G401 (cell line): ENCODE measurements at regions not wholly inside any gene's neighbourhood (a gene's known extent, or its start where the extent isn't known, plus 50 kb on each side); places are given as distances from the start of the nearest gene placed in this dataset.
"Not testable (repeated sequence)": the region's sequence is repeated elsewhere in the genome, so short reads cannot be mapped to it uniquely, and the experiment has no call there.

Source experiments
- DNase-seq: peaks from one replicate; pipeline ENCODE4 v3.0.0-alpha.2; 2015; ENCODE audit warnings: low spot score
- in situ Hi-C: cut with HindIII; loops from 2 replicates; pipeline ENCODE4 v1.10.0; 2016; ENCODE audit warnings: low sequenced_read_pairs, mixed read lengths

GRCh38 chr11:91639359-91639758 is 585.3 kb upstream of the FAT3 start:
- no peak for DNase-seq
- in situ Hi-C loops, result no loop called here

GRCh38 chr11:91630916-91631673 is 593.5 kb upstream of the FAT3 start:
- DNase-seq, result no peak

GRCh38 chr11:91625495-91625894 is 599.1 kb upstream of the FAT3 start:
- no peak for DNase-seq
- in situ Hi-C loops, result no loop called here

More at GRCh38 chr11:91630916-91631673, 593.5 kb upstream of the FAT3 start:
- in situ Hi-C loops, result no loop called here

GRCh38 chr11:91624021-91624420 is 600.6 kb upstream of the FAT3 start:
- DNase-seq, result no peak
- in situ Hi-C loops, result no loop called here

- in situ Hi-C loops, result no loop called here
- DNase-seq, result no peak
Measured at GRCh38 chr11:91608677-91609076, 615.9 kb upstream of the FAT3 start.

- in situ Hi-C loops, result no loop called here
- DNase-seq, result no peak
Measured at GRCh38 chr11:91596111-91596510, 628.5 kb upstream of the FAT3 start.

- in situ Hi-C loops, result no loop called here
- DNase-seq, result no peak
Measured at GRCh38 chr11:91591021-91591420, 633.6 kb upstream of the FAT3 start.

- no peak for DNase-seq
- in situ Hi-C loops, result no loop called here
Measured at GRCh38 chr11:91587131-91587530, 637.5 kb upstream of the FAT3 start.

- in situ Hi-C loops, result no loop called here
- no peak for DNase-seq
Measured at GRCh38 chr11:91585035-91585801, 639.4 kb upstream of the FAT3 start.

GRCh38 chr11:91563176-91563575 is 661.4 kb upstream of the FAT3 start:
- DNase-seq, result no peak
- in situ Hi-C loops, result no loop called here

GRCh38 chr11:91560434-91560833 is 664.2 kb upstream of the FAT3 start:
- in situ Hi-C loops, result no loop called here
- DNase-seq, result no peak

- no peak for DNase-seq
- in situ Hi-C loops, result no loop called here
Measured at GRCh38 chr11:91538065-91538464, 686.6 kb upstream of the FAT3 start.

GRCh38 chr11:91536366-91536765 is 688.3 kb upstream of the FAT3 start:
- DNase-seq, result no peak
- in situ Hi-C loops, result no loop called here

- no peak for DNase-seq
- in situ Hi-C loops, result no loop called here
Measured at GRCh38 chr11:91528965-91529364, 695.7 kb upstream of the FAT3 start.

- in situ Hi-C loops, result no loop called here
- no peak for DNase-seq
Measured at GRCh38 chr11:91527380-91528030, 697.1 kb upstream of the FAT3 start.

- in situ Hi-C loops, result no loop called here
- no peak for DNase-seq
Measured at GRCh38 chr11:91513734-91514133, 710.9 kb upstream of the FAT3 start.

- DNase-seq, result no peak
- in situ Hi-C loops, result no loop called here
Measured at GRCh38 chr11:91497847-91498246, 726.8 kb upstream of the FAT3 start.

GRCh38 chr11:91495837-91496236 is 728.8 kb upstream of the FAT3 start:
- in situ Hi-C loops, result no loop called here
- DNase-seq, result no peak

- no peak for DNase-seq
- in situ Hi-C loops, result no loop called here
Measured at GRCh38 chr11:91489989-91490388, 734.6 kb upstream of the FAT3 start.

GRCh38 chr11:91483956-91484355 is 740.7 kb upstream of the FAT3 start:
- in situ Hi-C loops, DNase-seq: not testable (repeated sequence)
